SK-N-MC (cell line): ENCODE measurements at regions not wholly inside any gene's neighbourhood (a gene's known extent, or its start where the extent isn't known, plus 50 kb on each side); places are given as distances from the start of the nearest gene placed in this dataset.

Experiments
- EZH2 ChIP-seq: fragments of 200-600 bp; sonication (generic); IDR thresholded peaks from one replicate; pipeline ENCODE4 v1.6.1; 2017; ENCODE audit warnings: antibody characterized with exemption
- FOXP2 ChIP-seq: optimal IDR thresholded peaks from 2 replicates; pipeline ENCODE3; 2011; ENCODE audit warnings: mild to moderate bottlenecking, moderate library complexity; ENCODE audit not compliant: insufficient read depth; ENCODE audit errors: extremely low read length, control extremely low read depth
- POLR2AphosphoS5 ChIP-seq: IDR thresholded peaks from 2 replicates; pipeline ENCODE4 v1.6.1; 2012; ENCODE audit warnings: mild to moderate bottlenecking, low read depth, low read length, borderline replicate concordance

- TF ChIP-seq FOXP2: no peak
- TF ChIP-seq POLR2AphosphoS5: no peak
- no peak for TF ChIP-seq EZH2
These were observed 152.1 kb upstream of the SOX21 start for GRCh38 chr13:94864474-94864873.
